ENCODE measurements at regions not wholly inside any gene's neighbourhood (a gene's known extent, or its start where the extent isn't known, plus 50 kb on each side); places are given as distances from the start of the nearest gene placed in this dataset.

- no peaks in the 10 kb centered on the region for H3K9me2 ChIP-seq (ENCODE audit: insufficient read depth, low read length)
- no peaks in the 10 kb centered on the region for H4K20me1 ChIP-seq (ENCODE audit: insufficient read depth)
- no peak overlapping the region for H3K9ac ChIP-seq (ENCODE audit: low read length)
- no peaks in the 10 kb centered on the region for H3K27me3 ChIP-seq (ENCODE audit: insufficient read depth, low read depth, low read length)
- no peak overlapping the region for H3K27ac ChIP-seq (ENCODE audit: low read length)
- H3K4me2 ChIP-seq (ENCODE audit: low read length), result no peak overlapping the region
- H3K79me2 ChIP-seq (replicated peaks; ENCODE audit: insufficient read depth, low read length), result no peaks in the 10 kb centered on the region
- H3K36me3 ChIP-seq (ENCODE audit: insufficient read depth, low read length), result no peaks in the 10 kb centered on the region
- no peaks in the 10 kb centered on the region for H3K9me3 ChIP-seq (ENCODE audit: low read length)
- TF ChIP-seq SMC3 (conservative IDR thresholded peaks at IDR 0.05; ENCODE audit: poor library complexity), result no peak
- TF ChIP-seq EZH2 (IDR thresholded peaks at IDR 0.05; ENCODE audit: borderline replicate concordance, insufficient read depth, low read length, poor library complexity, severe bottlenecking), result no peak
- no peak for TF ChIP-seq MXI1 (conservative IDR thresholded peaks at IDR 0.05; ENCODE audit: poor library complexity, severe bottlenecking)
- TF ChIP-seq EP300 (conservative IDR thresholded peaks at IDR 0.05; ENCODE audit: poor library complexity, severe bottlenecking), result no peak
- TF ChIP-seq RAD21 (conservative IDR thresholded peaks at IDR 0.05), result no peak
- TF ChIP-seq TAF1 (IDR thresholded peaks at IDR 0.05; ENCODE audit: low read depth), result no peak
- no peaks in the 10 kb centered on the region for H3F3A ChIP-seq (ENCODE audit: insufficient read depth, low read length, poor library complexity, severe bottlenecking)
- no peak overlapping the region for H2AFZ ChIP-seq (ENCODE audit: low read depth, low read length)
- H3K4me3 ChIP-seq (ENCODE audit: low read length), result no peak overlapping the region
Observed at GRCh38 chr3:34012102-34012461, 213.7 kb downstream of the PDCD6IP start.

GRCh38 chr3:34013818-34014570 lies 215.6 kb downstream of the PDCD6IP start:
- Histone ChIP-seq H3K9me2 (ENCODE audit: insufficient read depth, low read length) (no peaks in the 10 kb centered on the region), H3K9me3 (ENCODE audit: low read length) (no peaks in the 10 kb centered on the region), H3K4me2 (ENCODE audit: low read length) (peak overlapping the region; percentile 44), H2AFZ (ENCODE audit: low read depth, low read length) (no peak overlapping the region), H3K27ac (ENCODE audit: low read length) (peak overlapping the region; percentile 71), H3K36me3 (ENCODE audit: insufficient read depth, low read length) (no peaks in the 10 kb centered on the region), H3F3A (ENCODE audit: insufficient read depth, low read length, poor library complexity, severe bottlenecking) (no peaks in the 10 kb centered on the region), H3K9ac (ENCODE audit: low read length) (no peak overlapping the region), H3K27me3 (ENCODE audit: insufficient read depth, low read depth, low read length) (no peaks in the 10 kb centered on the region), H4K20me1 (ENCODE audit: insufficient read depth) (no peaks in the 10 kb centered on the region), H3K4me3 (ENCODE audit: low read length) (peak overlapping the region; percentile 32), H3K79me2 (replicated peaks; ENCODE audit: insufficient read depth, low read length) (no peaks in the 10 kb centered on the region)
- TF ChIP-seq EZH2 (IDR thresholded peaks at IDR 0.05; ENCODE audit: borderline replicate concordance, insufficient read depth, low read length, poor library complexity, severe bottlenecking), result no peak
- no peak for TF ChIP-seq RAD21 (conservative IDR thresholded peaks at IDR 0.05)
- TF ChIP-seq CTCF (IDR thresholded peaks at IDR 0.05; ENCODE audit: poor library complexity, severe bottlenecking), result no peak
- no peak for TF ChIP-seq SMC3 (conservative IDR thresholded peaks at IDR 0.05; ENCODE audit: poor library complexity)
- no peak for TF ChIP-seq MXI1 (conservative IDR thresholded peaks at IDR 0.05; ENCODE audit: poor library complexity, severe bottlenecking)
- TF ChIP-seq POLR2AphosphoS5 (IDR thresholded peaks at IDR 0.05), result no peak
- no peak for TF ChIP-seq EP300 (conservative IDR thresholded peaks at IDR 0.05; ENCODE audit: poor library complexity, severe bottlenecking)
- no peak for TF ChIP-seq REST (IDR thresholded peaks at IDR 0.05; ENCODE audit: borderline replicate concordance)
- TF ChIP-seq TAF1 (IDR thresholded peaks at IDR 0.05; ENCODE audit: low read depth), result no peak

All from neural cell (in vitro differentiated cells).